Stromal cell of bone marrow (primary cell): ENCODE measurements at regions not wholly inside any gene's neighbourhood (a gene's known extent, or its start where the extent isn't known, plus 50 kb on each side); places are given as distances from the start of the nearest gene placed in this dataset.

Experiments
- DNase-seq: peaks from one replicate; pipeline ENCODE4 v3.0.0-alpha.2; 2012; ENCODE audit warnings: low read depth

DNA sequence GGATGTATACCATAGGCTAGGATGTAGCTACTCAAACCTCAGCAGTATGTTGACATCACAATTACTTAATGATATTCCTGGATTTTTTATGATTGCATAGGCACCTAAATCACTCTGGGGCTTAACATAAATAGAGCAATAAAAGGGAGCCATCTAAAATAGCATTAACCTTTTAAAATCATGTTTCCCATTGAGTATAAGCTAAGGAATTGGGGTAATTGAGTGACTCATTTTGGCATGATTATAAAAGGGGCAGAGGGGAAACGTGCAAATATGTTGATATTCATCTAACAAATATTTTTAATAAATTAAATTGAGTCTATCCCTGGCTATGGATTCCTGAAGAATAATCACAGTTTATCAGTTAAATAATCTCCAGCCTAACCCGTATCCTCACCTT lies 74.0 kb upstream of the ADGRF1 start:
- no peak for DNase-seq

DNA sequence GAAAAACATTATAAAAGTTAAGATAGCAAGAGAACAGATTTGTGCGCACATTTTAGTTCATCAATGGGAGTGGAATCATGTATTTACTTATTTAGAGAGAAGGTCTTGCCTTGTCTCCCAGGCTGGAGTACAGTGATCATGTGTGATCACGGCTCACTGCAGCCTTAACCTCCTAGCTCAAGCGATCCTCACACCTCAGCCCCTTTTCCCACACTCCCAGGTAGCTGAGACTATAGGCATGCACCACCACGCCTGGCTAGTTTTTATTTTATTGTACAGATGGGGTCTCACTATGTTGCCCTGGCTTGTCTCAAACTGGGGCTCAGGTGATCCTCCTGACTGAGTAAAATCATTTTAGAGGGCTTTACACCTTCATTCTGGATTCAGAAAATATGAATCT lies 72.3 kb upstream of the ADGRF1 start:
- DNase-seq = no peak

DNA sequence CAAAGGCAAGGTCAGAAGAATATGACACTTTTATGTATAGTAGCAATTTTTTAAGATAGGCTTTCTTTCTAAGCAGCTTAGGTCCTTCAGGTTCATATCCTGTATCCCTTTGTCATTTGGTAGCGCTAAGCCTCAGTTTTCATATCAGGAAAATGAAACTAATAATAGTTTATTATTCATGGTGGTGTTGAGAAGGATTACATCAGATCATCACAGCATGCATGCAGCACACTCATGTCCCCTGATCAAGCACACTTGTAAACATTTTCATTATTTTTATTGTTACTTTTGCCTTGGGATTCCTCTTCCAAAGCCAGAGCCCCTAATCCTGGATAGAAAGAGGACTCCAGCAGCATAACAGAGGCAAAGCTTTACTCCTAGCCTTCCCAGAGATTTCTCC lies 70.2 kb upstream of the ADGRF1 start:
- DNase-seq = no peak

DNA sequence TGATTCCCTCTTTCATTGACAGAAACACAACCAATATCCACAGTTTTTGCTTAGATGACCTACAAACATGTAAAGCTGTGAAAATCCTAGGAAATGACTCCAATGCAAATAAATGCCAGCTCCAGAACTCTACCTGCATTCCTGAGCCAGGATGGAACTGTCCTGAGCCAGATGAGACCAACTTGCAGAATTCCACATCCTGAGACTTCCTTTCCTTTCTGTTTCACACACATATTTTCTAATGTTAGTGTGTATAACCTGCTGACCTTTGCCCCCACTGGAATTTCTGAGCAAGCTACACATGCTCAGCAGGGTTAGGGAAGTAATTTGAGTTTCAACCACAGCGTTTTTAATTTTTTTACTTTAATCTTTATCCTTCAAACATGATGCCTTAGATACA lies 69.6 kb upstream of the ADGRF1 start:
- DNase-seq = no peak

DNA sequence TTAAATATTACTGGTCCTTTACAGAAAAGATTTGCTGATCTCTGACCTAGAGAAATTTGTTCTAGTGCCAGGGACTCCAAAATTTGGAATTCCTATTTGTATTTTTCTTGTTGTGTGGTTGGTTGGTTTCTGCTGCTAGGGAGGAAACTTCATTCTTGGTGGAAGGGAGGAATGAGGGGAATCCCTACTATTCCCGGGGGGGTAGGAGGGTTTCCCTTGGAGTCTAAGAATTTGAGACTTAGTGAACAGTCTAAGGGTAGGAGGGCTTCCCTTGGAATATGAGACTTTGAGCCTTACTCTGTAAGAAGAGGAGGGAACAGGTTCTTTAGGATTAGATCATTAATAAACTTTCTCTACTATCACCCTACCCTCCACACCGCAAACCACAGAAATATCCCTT lies 67.1 kb upstream of the ADGRF1 start:
- DNase-seq = no peak

DNA sequence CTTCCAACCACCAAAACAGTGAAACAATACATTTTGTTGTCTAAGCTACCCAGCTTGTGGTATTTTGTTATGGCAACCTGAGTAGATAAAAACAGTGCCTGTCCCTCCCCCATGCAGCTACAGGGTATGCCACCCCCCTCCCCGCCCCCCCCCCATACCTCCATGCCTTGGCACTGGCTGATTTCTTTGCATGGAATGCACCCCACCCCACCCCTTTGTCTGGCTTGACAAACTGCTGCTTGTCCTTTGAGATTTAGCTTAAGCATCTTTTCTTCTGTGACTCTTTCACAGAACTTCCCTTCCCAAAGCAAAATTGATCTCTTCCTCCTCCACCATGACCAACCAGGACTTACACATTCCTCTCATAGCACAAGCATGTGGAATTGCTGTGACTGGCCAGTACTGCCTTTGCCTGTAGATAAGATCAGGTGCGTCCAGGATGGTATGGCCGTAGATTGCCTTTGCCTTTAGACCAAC lies 64.6 kb upstream of the ADGRF1 start:
- no peak for DNase-seq

DNA sequence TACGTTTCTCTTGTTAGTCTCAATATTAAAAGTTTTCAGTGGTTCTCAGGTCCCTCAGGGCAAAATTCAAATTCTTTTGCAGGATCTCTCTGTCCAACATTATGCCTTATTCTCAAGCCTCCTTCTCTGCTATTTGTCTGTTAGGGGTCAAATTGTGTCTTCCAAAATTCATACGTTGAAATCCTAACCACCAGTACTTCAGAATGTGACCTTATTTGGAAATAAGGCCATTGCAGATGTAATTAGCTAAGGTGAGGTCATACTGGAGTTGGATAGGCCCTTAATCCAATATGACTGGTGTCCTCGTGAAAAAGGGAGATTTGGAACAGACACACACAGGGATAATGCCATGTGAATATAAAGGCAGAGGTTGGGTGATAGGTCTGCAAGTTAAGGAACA lies 64.1 kb upstream of the ADGRF1 start:
- DNase-seq = no peak

DNA sequence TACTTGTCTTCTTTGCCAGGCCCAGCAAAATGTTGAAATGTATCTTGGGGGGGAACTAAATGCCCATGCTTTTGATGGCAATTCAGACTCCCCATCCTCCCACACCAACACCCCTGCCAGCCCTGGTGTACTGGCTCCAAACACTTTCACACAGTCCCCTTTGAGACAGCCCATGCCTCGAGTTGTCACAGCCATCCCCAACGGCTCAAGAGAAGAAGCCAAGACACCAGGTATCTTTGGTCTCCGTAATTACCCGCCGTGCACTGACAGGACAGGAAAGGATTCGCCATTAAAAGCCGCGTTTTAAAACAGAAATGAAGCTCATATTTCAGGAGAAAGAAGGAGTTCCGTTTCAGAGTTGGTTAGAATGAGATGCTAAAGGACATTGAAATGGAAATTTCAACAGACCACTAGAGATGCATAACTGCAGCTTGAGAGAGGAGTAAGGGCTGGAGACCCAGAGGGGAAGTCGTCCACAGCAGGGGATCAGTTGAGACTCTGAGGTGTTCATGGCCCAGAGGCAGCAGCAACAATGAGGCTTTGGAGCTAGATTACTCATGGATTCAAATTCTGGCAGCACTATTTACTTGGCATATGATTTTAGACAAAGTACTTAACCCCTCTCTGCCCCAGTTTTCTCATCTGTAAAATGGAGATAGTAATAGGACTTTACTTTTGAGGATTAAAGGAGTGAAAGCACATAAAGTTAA lies 63.5 kb upstream of the ADGRF1 start:
- DNase-seq = no peak

DNA sequence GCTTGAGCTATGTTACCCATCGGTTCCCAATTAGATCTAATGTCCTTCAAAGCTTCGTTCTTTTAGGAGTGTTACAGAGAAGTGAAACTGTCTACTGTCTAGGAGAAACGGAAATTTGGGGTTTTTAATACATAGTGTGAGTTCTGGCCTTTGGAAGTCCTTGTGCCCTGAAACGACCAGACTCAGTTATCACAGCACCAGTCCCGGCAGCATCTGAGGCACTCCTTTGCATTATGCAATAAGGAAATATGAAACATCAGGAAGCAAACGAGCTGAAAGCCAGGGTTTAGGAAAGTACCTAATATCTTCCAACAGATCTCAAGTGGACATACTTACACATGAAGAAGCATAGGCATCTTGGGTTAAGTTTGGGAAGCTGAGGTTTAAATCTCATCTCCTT lies 61.8 kb upstream of the ADGRF1 start:
- no peak for DNase-seq

DNA sequence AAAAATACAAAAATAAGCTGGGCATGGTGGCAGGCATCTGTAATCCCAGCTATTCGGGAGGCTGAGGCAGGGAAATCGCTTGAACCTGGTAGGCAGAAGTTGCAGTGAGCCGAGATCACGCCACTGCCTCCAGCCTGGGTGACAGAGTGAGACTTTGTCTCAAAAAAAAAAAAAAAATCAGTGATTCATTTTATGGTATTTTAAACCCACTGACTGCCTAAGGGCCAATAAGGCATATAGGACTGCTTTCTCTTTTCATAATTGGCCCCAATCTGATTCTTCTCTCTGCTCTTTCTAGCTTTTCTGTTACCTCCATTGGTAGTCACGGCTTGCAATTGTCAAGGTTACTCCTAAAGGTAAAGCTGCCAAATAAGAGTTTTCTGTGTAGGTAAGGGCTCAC lies 60.2 kb upstream of the ADGRF1 start:
- no peak for DNase-seq

DNA sequence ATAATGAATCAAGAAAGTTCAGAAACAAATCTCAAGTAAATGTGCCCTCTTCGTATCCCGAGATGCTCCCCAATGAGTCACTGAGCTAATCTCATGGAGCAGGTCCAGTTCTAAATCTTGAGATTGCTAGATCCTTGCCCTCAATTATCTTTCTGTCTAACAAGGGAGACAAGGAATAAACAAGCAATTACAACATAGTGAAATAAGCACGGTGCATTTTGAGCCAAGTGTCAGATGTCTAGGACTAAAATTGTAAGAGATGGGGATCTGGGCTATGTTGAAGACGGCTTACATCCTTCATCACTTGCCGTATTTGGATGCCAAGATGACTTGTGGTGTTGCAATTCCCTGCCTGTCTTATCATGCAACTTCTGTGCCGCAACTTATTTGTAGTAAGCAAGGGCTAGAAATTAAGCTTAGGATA lies 56.5 kb upstream of the ADGRF1 start:
- no peak for DNase-seq

DNA sequence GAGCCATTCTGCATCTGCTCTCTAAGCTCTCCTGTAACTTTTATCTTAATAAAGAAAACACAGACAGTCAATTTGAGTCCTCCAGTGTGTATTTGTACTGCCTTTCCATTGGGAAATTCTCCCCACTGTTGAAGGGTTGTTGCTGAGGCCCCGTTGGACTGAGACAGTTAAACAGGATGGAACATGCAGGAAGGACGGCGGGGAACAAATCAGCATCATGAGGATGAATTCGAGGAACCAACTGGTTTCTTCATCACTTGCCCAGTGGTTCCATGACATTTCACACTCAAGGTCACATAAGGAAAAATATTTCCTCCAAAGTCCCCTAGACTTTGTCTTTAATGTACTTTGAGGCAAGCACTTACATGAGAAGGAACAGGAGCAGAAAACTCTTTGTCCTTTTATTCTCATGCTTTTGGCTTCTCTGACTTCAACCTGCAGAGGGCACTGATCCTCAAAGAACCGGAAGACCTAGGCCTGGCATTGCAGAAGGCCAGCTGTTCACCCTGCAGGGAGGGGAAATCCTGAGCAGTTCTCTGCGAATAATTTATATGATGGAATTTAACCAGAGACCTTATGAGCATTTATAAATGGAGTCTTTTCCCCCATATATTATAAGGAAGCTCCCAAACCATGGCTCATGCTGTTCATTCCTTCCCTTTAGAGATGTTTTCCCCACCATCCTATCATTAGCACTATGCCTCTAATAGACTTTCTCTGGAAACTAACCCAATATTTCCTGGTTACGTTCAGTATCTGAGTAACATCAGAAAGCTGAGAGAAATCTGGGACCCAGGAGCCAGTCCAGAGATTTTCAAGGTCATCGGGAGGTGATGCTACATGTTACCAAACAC lies 55.2 kb upstream of the ADGRF1 start:
- peak; percentile 74 for DNase-seq

DNA sequence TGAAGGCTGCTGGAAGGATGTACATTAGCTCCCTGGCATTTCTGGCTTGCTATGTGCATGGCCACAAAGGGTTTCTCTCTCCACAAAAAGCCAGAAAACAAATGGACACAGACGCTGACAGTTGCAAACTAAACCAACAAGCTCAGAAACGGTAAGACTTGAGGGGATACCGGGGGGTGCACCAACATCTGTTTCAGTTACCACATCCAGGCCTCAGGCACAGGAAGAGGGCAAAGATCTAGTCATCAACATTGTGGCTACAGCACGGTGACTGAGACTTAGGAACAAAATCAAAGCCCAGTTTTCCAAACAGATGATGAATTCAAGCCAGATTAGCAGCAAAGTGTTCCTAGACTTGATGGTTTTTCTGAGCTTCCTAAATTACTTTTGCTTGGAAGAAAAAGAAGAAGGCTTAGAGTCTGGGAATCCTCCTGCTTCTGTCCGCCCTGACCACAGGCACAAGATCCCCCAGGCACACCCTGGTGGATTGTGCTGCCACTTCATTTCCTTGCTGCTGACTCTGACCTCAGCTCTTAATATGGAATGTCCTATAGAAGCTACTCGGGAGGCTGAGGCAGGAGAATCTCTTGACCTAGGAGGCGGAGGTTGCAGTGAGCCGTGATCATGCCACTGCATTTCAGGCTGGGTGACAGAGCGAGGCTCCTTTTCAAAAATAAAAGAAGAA lies 54.2 kb upstream of the ADGRF1 start:
- DNase-seq = no peak

DNA sequence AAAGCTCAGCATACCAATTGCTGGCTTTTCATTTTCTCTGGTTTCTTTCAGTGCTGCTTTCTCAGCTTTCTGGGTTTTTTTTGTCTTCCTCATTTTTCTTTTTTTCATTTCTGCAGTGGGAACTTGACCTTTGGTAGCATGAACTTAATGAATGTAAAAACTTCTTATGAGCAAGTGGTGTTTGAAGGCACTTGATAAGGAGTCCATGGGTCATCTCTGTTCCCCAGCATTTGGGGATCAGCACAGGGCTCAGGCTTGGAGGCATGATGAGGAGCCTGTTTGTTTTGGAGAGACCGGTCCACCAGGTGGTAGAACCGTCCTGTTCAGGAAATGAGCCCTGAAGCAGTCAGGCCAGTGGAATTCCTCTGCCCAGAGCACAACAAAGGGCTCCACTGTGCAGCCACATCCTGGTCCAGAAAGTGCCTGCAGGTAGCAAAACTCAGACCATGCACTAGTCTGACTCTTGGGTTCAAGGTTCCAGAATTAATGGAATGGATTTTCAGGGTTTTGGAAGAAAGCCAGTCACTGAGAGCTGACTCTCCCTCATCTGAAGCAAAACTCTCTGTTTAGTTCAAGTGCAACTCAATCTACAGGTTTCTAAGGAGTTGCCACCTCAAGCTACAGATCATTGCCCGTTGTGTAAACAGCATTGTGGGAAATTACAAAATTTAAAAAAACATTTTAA lies 52.3 kb upstream of the ADGRF1 start:
- no peak for DNase-seq

DNA sequence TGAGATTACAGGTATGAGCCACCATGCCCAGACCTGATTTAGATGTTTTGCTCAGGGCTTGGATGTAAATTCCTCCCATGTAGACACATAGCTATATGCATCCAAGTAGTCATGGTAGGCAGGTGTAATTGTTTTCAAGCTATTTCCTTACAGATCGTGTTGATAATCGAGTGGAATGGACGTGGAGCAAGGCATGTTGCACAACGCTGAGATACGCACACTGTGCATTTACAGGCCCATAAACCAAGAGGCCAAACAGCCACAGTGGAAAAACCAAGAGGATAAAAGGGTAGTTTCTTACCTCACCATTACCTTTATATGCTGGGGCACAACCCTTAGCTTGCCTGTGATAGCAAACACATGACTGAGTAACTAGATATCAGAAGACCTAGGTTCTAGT lies 51.0 kb upstream of the ADGRF1 start:
- DNase-seq = no peak

DNA sequence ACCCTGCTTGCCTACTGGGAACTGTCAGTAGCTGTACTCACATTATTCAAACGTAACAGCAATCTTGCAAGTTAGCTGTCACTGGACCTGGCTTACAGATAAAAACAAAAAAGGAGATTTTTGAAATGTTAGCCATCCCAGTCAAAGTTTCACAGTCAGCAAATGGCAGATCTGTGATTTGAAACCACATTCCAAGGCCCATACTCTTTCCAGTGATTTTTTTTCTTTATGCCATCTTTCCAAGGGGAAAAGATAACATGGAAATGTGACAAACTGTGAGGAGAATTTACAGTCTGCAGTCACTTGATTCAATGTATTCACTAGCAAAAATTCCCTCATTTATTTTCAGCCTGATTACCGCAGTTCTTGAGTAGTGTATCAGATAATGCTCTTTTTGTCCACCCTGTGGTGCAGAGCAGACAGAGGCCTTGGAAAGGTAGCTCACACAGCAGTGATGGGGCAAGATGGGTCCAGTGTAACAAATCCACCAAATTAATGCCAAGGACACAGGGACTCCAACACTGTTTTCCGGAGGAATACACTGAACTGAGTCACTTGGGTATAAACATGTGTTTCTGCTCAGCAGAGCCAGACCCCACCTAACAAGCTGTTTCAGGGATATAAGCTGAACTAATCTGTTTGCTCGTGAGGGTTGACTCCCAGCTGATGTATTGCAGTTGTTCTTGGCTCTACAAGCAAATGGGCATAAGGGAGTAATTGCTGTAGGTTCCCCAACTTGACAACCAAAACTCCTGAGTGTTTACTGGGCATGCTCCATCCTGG lies 49.9 kb upstream of the ADGRF1 start:
- no peak for DNase-seq
